Stimulated activated CD4-positive, alpha-beta T cell treated with anti-CD3 and anti-CD28 coated beads, Interleukin-1b, Interleukin-23, amount 100 ng/mL, for 1 hour (primary cell): ENCODE measurements at regions not wholly inside any gene's neighbourhood (a gene's known extent, or its start where the extent isn't known, plus 50 kb on each side); places are given as distances from the start of the nearest gene placed in this dataset.
"Not testable (repeated sequence)": the region's sequence is repeated elsewhere in the genome, so short reads cannot be mapped to it uniquely, and the experiment has no call there.

Experiments
- DNase-seq, 2 donors: peaks; one replicate each; pipeline ENCODE4 v3.0.0-alpha.2; 2020; ENCODE audit warnings: low read depth in 2 of 2

DNA sequence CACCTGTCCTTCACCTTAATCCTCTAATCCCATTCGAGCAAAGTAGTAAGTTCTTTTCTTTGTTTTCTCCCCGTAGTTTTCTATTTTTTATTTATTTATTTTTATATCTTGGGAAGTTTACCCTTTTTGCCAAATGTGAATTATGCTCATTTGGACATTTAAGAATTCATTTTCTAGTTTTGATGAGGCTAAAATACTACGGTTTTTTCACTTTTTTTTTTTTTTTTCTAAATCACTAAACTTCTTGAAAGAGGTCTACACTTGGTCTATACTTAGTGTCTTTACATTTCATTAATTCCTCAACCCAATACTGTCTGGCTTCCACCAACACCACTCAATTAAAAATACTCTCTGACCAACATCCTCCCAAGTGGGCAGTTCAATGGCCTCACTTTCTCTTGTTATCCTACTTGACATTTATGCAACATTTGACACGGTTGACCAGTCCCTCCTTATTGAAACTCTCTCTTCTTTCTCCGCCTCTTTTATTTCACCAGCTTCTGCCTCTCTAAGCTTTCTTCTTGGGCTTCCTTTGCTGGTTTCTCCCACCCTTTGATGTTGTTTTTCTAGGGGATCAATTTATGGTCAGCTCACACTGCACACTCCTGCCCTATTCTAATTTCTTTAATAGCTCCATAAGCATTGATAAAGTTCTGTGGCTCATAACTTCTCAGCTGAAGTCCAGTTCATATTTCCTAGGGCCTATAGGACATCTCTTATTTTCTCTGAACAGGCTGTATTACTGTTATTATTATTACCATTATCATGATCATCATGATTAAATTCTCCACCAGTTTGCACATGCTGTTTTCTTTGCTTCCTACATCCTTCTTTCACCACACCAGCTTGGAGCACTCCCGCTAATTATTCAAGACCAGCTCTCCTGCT lies 72.6 kb upstream of the CITED2 start:
- no peak for DNase-seq

DNA sequence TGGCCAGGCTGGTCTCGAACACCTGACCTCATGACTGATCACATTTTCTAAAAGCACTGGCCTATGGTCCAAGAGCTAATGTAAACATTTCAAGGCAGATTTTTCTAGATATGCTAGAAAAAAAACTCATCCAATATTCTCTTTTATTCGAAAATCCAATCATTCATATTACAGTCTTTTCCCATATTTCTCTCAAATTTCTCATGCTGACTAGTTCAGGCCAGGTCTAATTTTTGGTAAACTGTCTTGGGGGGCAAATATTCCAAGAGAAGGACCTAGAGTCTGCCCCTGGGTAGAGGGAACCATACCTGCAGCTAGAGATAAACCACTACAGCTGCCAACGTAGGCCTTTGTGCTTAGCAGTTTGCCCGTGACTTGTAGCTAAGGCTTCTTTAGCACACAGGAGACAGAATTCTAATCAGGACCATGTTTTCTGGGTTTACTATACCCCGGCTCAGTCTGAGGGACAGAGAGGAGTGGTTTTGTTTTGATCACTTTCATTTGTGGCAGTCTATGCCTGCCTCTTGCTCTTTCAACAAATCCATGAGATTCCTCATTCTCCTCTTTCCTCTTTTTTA lies 71.8 kb upstream of the CITED2 start:
- DNase-seq = no peak

DNA sequence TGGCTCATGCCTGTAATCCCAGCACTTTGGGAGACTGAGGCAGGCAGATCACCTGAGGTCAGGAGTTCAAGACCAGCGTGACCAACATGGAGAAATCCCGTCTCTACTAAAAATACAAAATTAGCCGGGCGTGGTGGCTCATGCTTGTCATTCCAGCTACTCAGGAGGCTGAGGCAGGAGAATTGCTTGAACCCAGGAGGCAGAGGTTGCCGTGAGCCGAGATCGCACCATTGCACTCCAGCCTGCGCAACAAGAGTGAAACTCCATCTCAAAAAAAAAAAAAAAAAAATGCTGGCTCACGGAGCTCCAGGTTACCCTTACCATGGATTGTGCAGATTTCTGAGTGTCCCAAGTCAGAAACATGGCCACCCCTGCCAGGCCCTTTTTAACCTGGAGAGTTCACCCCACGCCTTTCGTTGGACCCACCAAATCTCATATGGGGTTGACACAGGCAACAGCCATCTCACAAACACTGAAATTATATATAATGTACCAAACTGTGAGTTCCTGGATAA lies 69.9 kb upstream of the CITED2 start:
- DNase-seq = not testable (repeated sequence)

DNA sequence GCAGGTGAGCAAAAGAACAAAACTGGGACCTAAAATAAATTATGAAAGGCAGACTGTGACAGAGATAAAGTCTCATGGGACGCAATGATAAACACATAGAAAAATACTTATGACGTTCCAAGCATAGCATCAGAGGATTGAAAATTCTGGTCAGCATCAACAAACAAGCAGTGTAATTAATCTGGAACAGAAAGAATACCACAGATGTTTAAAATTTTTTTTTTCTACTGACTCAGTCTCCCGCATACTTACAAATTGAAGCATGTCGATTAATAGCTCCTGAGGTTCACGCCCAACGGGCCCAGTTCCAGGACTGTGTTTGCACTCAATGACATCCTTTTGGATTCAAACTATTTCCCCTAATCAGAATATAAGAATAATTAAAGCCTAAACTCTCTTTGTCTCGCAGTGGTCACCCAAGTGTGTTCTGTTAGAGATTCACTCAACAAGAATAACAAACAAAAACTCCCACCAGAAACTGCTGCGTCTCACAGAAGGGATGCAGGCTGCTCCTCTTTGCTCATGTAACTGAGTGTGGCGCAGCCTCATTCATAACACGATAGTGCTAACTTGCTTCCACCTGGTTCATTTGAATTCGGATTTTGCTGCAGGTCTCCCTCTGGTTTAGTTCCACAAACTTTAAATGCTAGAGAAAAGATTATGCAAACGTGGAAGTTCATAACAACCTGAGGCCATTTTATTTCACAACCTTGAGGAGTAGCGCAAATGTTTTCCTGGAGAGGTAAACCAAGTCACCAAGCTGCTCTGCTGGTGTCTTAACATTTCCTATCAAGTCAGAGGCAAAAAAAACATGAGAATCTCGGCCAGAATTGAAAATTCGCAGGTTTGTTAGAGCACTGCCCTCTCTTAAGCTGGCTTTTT lies 69.0 kb upstream of the CITED2 start:
- no peak for DNase-seq

DNA sequence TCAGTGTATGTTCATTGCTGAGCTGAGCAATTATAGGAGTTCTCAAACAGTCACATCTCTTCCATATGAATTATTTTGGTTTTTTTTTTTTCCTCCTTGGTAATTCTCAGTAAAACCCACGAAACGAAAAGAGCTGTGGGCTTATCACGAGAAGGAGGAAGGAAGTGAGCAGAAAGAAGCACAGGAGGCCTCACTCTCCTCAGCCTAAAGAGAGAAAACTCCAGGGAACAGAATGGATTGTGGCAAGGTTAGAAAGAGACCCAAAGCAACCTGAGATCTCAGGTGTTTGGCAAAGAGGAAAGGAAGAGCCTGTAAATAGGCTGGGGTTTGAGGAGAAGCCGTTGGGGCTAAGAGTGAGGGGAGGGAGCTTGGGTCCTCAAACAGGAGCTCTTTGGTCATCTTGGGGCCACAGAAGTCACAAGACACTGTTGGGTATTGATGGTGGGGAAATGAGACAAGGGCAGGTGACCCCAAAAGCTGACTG lies 67.8 kb upstream of the CITED2 start:
- no peak for DNase-seq

DNA sequence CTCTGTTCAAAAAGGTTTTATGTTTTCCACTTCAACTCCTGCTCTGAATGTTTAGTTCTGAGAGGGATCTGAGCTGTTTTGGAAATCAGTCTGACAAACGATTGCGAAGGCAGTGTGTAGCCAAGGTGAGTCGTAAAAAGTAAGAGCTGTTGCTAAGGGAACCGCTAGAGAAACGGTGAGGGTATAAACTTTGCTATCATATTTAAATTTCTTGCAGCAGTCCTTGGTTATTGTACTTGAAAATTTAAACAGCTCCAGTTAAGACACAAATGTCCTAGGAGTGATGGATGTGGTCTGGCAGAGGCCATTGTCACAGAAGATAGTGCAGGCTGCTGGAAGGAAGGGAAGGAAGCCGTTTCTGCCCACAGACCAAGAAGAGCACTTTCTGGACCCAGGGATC lies 64.9 kb upstream of the CITED2 start:
- DNase-seq = no peak

DNA sequence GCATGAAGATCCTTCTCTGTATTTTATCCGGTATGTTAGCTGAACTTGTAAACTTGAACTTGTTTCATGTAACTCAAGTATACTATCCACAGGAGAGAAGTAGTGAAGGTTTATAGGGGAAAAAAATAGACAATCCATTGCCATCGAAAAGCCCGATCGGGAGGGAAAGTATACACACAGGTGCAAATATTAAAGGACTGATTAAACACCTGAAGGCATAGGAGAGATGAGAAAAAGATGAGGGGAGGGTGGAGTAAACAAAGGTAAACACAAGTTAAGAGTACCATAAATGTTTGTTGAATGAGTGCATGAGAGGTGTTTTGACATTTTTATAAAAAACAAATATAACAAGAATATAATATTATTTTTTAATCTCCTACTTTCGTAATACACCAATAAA lies 64.3 kb upstream of the CITED2 start:
- DNase-seq = no peak

DNA sequence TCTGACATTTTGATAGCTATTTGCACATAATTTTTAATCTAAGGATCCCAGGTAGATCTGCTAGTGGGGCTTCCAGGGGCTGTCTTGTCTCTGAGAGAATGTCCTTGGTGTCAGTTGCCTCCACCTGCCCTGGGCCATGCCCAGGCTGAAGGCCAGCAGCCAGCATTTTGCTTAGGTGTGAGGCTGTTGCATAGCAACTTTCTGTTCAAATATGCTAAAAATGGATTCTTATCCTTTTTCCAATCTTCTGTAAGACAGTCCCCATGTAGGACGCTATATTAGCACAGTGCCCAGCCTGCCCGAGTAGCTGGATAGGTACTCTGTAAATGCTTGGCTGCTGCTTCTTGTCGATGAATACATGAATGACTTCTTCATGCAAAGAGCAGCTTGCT lies 62.5 kb upstream of the CITED2 start:
- no peak for DNase-seq

DNA sequence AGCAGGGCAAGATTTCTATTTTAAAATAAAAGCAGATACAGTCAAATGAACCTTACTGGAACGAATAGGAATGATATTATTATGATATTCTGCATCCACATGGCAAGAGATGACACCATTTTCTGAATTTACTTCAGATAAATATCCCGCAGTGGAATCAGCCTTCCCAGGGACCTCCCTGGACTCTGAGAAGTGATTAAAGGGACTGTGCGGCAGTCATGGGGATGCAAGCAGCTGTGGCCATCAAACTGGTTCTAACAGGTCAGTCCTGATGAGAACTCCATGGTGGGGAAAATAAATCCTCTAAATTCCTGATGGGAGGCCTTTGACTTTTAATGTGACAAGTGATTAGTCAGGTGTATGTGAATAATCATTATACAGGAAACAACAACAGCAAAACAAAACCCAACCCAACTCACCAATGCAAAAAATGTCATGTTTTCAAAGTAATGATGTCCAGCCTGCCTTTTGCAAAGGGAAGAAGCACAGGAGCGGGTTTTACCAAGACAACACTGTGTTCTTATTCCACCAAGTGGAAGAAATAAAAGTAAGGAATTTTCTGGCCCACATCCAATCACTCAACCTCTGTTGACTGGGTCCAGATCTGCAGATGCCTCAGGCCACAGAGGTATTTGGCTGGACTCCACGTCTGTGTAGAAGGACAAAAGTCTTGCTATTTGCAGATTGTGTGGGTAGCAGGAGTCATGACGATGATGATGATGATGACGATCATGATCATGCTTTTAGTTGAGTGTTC lies 61.9 kb upstream of the CITED2 start:
- DNase-seq = no peak

DNA sequence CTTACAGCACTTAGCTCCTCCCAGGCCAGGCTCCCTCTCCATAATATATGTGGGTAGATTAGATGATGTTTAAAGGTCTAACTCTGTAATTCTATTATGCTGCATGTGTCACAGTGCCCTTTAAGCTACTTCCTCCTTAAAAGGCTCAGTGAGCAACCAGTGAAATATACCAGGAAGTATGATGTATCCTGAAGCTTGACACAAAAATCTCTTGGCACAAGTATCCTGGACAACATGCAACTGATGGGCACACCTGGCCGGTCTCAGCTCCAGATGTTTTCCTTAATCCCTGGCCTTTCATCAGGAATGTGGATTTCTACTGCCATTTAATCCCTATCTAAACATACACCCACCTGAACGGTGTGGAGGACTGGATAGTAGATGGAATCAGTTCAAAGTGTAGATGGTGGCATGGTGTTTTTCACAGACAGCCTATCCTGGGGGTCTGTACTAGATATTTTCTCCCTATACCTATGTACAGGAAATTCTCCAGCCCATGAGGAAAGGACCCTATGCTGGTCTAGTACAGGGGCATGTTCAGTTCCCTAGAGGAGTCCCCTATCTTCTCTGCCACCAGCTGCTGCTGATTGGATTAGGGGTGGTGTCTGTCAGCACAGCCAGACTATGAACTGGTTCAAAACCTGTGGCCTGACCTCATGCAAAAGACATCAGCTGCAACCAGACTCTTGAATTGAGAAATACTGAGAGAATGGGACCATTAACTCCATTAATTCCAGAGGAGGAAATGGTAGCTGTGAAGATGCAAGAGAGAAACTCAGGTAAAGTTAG lies 59.4 kb upstream of the CITED2 start:
- DNase-seq = no peak

DNA sequence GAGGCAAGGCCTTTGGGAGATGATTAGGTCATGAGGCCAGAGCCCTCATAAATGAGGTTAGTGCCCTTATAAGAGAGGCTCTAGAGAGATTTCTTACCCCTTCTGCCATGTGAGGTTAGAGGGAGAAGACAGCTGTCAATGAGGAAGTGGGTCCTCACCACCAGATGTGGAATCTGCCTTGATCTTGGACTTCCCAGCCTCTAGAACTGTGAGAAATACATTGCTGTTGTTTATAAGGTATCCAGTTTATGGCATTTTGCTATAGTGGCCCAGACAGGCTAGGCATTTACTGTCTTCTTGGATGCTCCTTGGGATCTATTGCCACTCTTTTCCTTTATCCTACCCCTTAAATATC lies 57.1 kb upstream of the CITED2 start:
- DNase-seq = no peak

DNA sequence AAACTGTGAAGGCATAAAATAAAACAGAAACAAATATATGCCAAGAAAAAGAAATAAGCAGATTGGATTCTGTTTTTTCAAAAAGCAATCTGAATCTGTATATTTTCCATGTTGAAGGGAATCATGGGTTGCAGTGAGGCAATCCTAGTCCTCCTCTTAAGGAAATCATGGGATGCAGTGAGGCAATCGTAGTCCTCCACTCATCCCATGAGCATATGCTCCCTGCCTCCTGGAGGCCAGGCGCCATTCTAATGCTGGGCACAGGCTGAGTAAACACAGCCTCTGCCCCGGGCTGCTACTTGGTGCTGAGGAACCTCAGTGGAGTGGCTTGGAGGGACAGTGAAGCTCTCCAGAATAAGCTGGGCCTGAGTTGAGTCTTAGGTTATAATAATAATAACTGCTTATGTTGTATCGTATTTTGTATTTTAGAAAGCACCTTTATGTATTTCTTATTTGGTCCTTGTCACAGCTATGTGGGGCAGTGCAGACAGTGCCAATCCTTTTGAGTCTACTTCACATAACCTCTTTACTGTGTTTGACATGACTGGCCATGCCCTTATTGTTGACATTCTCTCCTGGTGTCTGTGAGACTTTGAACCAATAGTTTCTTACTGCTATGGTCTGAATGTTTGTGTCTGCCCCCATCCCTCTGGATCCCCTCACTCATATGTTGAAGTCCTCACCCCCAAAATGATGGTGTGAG lies 56.6 kb upstream of the CITED2 start:
- DNase-seq = no peak

DNA sequence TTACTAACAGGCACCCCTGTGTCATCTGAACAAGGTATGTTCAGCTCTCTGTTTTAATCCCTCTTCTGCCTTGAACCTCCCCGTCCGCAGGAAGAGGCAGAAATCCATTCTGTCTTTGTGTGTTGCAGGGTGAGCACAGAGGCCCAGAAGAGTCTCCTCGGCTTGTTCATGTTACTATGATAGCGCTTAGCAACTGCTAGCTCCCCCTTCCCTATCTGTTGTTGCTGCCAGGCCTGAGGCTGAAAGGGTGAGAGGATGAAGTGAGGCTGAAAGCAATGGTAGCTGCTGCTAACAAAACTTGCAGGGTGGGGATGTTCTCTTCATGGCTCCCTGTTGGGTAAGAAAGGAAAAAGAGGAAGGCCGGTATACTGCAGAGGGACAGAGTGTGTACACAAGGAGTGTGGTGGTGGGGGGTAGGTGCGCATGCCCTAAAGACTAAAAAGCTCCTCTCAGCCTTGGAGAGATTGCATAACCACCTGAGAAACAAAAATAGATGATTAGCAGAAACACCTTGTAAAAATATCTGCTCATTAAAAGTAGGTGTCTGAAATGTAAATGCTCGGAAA lies 55.2 kb upstream of the CITED2 start:
- DNase-seq = no peak

DNA sequence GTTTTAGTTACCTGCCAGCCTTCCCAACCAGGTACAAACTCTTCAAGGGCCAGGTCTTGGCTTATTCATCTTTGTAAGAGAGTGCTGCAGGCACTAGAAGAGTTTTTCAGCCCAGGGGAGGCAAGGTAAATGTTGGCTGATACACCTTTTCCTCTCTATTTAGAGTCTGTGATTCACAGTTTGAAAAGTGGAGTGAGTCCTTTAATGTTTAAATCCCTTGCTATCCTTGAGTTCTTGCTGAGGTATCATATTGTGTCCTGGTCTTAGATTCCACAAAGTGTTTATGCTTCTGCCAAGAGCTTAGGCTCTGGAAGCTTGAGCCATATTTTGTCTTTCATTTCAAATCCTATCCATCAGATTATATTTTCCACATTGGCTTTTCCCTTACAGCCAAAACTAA lies 52.8 kb upstream of the CITED2 start:
- no peak for DNase-seq

DNA sequence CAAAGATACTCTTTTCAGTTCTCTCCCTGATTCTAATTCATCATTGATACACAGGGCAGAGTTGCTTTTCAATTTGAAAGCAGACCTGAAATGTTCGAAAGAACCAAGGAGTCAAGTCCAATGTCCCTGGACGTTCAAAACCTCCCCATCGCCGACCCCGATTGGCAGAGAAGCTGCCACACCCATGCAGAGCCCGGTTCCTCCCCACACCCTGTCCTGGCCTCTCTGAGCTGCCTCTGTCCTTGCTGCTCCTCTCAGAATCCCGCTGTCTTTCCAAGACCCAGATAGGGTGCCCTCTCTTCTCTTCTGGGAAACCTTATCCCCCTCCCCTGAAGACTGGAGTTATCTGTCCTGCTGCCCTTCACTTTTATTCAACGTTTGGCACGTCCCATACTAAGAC lies 52.3 kb upstream of the CITED2 start:
- DNase-seq = no peak

DNA sequence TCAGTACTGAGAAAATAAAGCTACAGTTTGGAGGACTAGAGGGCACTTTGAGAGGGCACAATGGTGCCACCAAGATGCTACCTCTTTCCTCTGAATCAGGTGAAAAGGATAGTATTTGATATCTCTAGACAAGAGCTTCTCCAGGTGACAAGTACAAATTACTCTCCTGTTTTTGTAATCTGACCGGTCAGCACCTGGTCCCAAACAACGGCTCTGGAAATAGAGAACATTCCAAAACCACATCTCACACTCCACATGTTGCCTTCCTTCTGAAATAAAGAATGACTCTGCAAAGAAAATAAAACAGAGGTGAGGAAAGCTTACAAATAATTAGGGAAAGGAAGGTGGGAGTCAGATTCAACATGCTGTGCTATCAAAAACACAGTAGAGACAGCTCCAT lies 51.3 kb upstream of the CITED2 start:
- DNase-seq = no peak

DNA sequence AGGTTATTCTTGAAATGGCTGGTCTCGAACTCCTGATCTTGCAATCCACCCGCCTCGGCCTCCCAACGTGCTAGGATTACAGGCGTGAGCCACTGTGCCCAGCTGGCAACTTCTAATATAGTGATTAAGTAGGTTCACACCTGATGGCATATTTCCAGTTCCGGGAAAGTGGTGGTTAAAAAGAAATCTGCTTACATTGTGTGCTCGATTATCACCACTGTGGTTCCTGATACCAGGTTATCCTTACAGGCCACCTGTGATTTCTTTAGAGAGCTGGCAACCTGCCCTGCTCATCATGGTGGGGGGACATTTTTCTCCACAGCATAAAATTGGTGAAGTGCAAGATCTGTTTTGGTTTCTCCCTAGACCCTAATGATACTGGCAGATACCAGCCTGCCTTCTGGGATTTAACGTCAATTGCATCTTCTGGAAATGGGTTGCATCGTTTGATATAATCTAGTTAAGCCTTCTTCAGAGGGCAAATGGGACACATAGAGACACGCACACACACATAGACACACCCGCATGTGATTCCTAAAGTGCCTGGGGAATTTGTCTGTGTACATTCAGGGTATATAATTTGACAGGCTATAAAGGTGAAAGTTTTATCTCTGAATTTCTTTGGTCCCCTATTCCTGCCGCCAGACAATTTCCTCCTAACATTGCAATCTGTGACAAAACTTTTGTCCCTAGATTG lies 49.7 kb upstream of the CITED2 start:
- DNase-seq = no peak
